ENCODE measurements at regions not wholly inside any gene's neighbourhood (a gene's known extent, or its start where the extent isn't known, plus 50 kb on each side); places are given as distances from the start of the nearest gene placed in this dataset.
"Not testable (repeated sequence)": the region's sequence is repeated elsewhere in the genome, so short reads cannot be mapped to it uniquely, and the experiment has no call there.

DNA sequence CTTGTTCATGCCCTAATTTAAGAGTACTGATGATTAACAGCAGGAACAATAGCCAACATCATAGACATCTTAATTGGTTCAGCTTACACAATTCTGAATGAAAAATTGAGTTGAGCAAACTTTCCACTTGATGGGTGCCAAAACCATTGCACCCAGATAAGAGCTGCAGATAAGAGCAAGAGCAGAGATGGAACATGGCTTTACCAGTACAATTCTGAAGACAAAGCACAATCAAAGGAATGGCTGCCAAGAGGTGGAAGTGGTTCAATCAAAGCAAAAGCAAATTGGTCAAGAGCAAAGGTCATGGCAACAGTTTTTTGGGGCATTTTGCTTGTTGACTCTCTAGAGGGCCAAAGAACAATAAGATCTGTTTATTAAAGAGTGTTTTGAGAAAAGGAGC is 65.6 kb upstream of the ATP5MC3 start:
- Histone ChIP-seq H3K36me3 (ENCODE audit: control insufficient read depth in 1 of 2, insufficient read depth in 2 of 2, low read length in 2 of 2) (no peaks in the 10 kb centered on the region), H3K9ac (ENCODE audit: low read depth in 1 of 2, low read length in 2 of 2) (no peak overlapping the region), H3K9me3 (ENCODE audit: control insufficient read depth in 1 of 2, low read length in 2 of 2) (no peaks in the 10 kb centered on the region), H3K27ac (ENCODE audit: low read depth, low read length) (no peak overlapping the region), H3K27me3 (ENCODE audit: control insufficient read depth in 1 of 2, insufficient read depth in 2 of 2, low read length in 2 of 2) (no peaks in the 10 kb centered on the region), H3K4me1 (ENCODE audit: control insufficient read depth in 1 of 2, insufficient read depth in 2 of 2, low read length in 2 of 2) (peaks cover 5 to 8% of the 10 kb centered on the region in 2 donors), H3K4me3 (ENCODE audit: low read depth in 1 of 2, low read length in 2 of 2) (no peak overlapping the region)

DNA sequence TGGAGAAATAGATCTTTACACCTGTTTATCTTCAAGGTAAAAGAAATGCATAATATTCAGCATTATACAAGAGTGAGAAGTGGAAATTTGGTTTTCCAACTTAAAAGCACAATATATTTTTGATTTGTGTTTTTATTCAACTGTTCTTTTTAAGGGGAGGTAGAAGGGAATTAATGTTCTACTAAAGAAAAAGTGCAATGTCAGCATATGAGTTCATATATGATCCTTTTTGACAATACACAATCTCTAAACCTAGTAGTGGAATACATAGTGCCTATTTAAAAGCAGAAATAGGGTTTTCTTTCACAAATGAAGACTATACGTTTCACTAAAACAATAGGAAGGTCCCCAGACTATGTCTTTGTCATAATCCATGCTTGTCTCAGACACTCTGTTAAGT is 63.2 kb upstream of the ATP5MC3 start:
- no peak overlapping the region for H3K27ac ChIP-seq (ENCODE audit: low read depth, low read length)
- H3K4me3 ChIP-seq (ENCODE audit: low read depth in 1 of 2, low read length in 2 of 2) = no peak overlapping the region
- H3K9me3 ChIP-seq (ENCODE audit: control insufficient read depth in 1 of 2, low read length in 2 of 2) = no peaks in the 10 kb centered on the region
- no peak overlapping the region for H3K9ac ChIP-seq (ENCODE audit: low read depth in 1 of 2, low read length in 2 of 2)
- peaks cover 5 to 8% of the 10 kb centered on the region in 2 donors for H3K4me1 ChIP-seq (ENCODE audit: control insufficient read depth in 1 of 2, insufficient read depth in 2 of 2, low read length in 2 of 2)
- no peaks in the 10 kb centered on the region for H3K36me3 ChIP-seq (ENCODE audit: control insufficient read depth in 1 of 2, insufficient read depth in 2 of 2, low read length in 2 of 2)
- H3K27me3 ChIP-seq (ENCODE audit: control insufficient read depth in 1 of 2, insufficient read depth in 2 of 2, low read length in 2 of 2) = no peaks in the 10 kb centered on the region

DNA sequence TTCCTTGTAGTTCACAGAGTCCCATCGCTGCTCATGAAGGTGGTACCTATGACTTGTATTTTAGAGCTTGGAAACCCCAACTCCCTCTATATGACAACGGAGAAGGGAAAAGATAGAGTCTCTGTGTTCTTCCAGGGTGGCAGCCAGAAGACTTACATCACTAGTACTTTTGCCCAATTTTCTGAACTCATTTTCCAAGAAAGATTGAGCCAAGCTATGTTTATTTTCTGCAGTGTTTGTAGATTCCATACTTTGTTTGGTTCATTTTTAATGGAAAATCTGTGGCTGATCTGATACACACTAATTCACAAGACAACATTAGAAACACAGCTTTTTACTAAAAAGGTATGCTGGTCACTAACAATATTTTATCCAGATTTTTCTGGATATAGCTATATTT is 60.2 kb upstream of the ATP5MC3 start:
- Histone ChIP-seq H3K4me3 (ENCODE audit: low read depth in 1 of 2, low read length in 2 of 2) (no peak overlapping the region), H3K27me3 (ENCODE audit: control insufficient read depth in 1 of 2, insufficient read depth in 2 of 2, low read length in 2 of 2) (no peaks in the 10 kb centered on the region), H3K27ac (ENCODE audit: low read depth, low read length) (no peak overlapping the region), H3K36me3 (ENCODE audit: control insufficient read depth in 1 of 2, insufficient read depth in 2 of 2, low read length in 2 of 2) (no peaks in the 10 kb centered on the region), H3K4me1 (ENCODE audit: control insufficient read depth in 1 of 2, insufficient read depth in 2 of 2, low read length in 2 of 2) (peaks cover under 1 to 1% of the 10 kb centered on the region in 2 donors), H3K9ac (ENCODE audit: low read depth in 1 of 2, low read length in 2 of 2) (no peak overlapping the region), H3K9me3 (ENCODE audit: control insufficient read depth in 1 of 2, low read length in 2 of 2) (peaks cover 0 to 7% of the 10 kb centered on the region in 2 donors)

DNA sequence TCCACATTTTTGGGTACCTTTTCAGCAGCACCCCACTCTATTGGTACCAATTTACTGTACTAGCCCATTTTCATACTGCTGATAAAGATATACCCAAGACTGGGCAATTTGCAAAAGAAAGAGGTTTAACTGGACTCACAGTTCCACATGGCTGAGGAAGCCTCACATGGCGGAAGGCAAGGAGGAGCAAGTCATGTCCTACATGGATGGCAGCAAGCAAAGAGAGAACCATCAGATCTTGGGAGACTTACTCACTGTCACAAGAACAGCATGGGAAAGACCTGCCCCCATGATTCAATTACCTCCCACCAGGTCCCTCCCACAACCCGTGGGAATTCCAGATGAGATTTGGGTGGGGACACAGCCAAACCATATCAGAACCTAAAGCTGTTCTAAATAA is 58.5 kb upstream of the ATP5MC3 start:
- not testable (repeated sequence) for H3K9me3 ChIP-seq (ENCODE audit: control insufficient read depth in 1 of 2, low read length in 2 of 2); H3K4me3 ChIP-seq (ENCODE audit: low read depth in 1 of 2, low read length in 2 of 2); H3K9ac ChIP-seq (ENCODE audit: low read depth in 1 of 2, low read length in 2 of 2); H3K27ac ChIP-seq (ENCODE audit: low read depth, low read length); H3K4me1 ChIP-seq (ENCODE audit: control insufficient read depth in 1 of 2, insufficient read depth in 2 of 2, low read length in 2 of 2); H3K36me3 ChIP-seq (ENCODE audit: control insufficient read depth in 1 of 2, insufficient read depth in 2 of 2, low read length in 2 of 2); H3K27me3 ChIP-seq (ENCODE audit: control insufficient read depth in 1 of 2, insufficient read depth in 2 of 2, low read length in 2 of 2)

DNA sequence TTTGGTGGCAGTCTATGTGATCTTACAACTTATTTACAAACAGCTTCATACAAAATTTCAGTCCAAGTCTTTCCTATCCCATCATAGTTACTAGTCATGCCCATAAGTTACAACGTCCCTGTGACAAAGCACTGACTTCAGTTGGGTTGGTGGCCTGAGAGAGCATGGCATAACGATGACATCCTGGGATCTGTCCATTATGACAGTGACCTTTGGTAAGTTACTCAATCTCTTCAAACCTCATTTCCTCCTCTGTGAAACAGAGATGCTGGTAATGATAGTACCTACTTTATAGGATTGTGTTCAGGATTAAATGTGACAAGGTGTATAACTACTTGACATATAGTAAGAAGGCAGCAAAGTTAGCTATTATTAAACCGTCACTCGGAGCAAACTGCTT is 55.4 kb upstream of the ATP5MC3 start:
- no peak overlapping the region for H3K4me3 ChIP-seq (ENCODE audit: low read depth in 1 of 2, low read length in 2 of 2)
- H3K9me3 ChIP-seq (ENCODE audit: control insufficient read depth in 1 of 2, low read length in 2 of 2) = peaks cover 0 to 7% of the 10 kb centered on the region in 2 donors
- no peaks in the 10 kb centered on the region for H3K36me3 ChIP-seq (ENCODE audit: control insufficient read depth in 1 of 2, insufficient read depth in 2 of 2, low read length in 2 of 2)
- no peaks in the 10 kb centered on the region for H3K27me3 ChIP-seq (ENCODE audit: control insufficient read depth in 1 of 2, insufficient read depth in 2 of 2, low read length in 2 of 2)
- no peaks in the 10 kb centered on the region for H3K4me1 ChIP-seq (ENCODE audit: control insufficient read depth in 1 of 2, insufficient read depth in 2 of 2, low read length in 2 of 2)
- H3K9ac ChIP-seq (ENCODE audit: low read depth in 1 of 2, low read length in 2 of 2) = no peak overlapping the region
- no peak overlapping the region for H3K27ac ChIP-seq (ENCODE audit: low read depth, low read length)

DNA sequence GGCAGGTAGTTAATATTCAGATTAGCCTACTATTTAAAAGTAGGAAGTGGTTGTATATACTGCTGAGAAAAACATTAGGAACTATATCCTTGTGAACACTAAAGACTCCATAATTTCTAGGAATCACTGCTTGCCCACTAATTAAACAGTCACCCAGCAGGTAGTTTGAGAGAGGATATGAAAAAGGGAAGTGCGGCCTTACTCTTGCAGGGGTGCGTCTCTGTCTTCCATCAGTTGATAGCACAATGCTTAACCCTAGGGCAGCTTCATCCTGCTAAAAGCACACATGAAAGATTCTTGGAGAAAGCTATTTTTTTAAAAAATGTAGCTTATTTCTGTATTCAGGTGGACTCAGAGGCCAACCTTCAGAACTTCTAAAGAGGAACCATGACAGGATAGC is 53.1 kb upstream of the ATP5MC3 start:
- H3K4me1 ChIP-seq (ENCODE audit: control insufficient read depth in 1 of 2, insufficient read depth in 2 of 2, low read length in 2 of 2) = no peaks in the 10 kb centered on the region
- no peaks in the 10 kb centered on the region for H3K27me3 ChIP-seq (ENCODE audit: control insufficient read depth in 1 of 2, insufficient read depth in 2 of 2, low read length in 2 of 2)
- no peak overlapping the region for H3K9ac ChIP-seq (ENCODE audit: low read depth in 1 of 2, low read length in 2 of 2)
- no peak overlapping the region for H3K27ac ChIP-seq (ENCODE audit: low read depth, low read length)
- H3K36me3 ChIP-seq (ENCODE audit: control insufficient read depth in 1 of 2, insufficient read depth in 2 of 2, low read length in 2 of 2) = no peaks in the 10 kb centered on the region
- H3K9me3 ChIP-seq (ENCODE audit: control insufficient read depth in 1 of 2, low read length in 2 of 2) = peaks cover 0 to 7% of the 10 kb centered on the region in 2 donors
- no peak overlapping the region for H3K4me3 ChIP-seq (ENCODE audit: low read depth in 1 of 2, low read length in 2 of 2)

DNA sequence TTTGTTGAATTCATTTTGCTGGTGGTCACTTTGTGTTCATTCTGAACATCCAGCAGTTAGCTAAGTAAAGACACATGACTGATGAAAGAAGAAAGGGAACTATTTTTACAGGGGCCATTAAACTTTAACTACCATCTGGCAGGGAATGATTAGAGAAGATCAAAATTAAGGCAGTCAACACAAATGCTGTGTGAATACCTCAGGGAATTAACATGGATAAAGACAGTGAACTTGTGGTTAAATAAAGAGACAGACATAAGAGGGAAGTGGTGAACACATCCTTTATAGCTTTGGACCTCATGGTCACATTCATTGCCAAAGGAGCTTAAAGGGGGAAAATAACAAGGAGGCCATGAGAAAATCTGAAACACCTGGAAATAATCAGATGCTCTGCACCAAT is 52.6 kb upstream of the ATP5MC3 start:
- no peak overlapping the region for H3K27ac ChIP-seq (ENCODE audit: low read depth, low read length)
- no peaks in the 10 kb centered on the region for H3K36me3 ChIP-seq (ENCODE audit: control insufficient read depth in 1 of 2, insufficient read depth in 2 of 2, low read length in 2 of 2)
- H3K27me3 ChIP-seq (ENCODE audit: control insufficient read depth in 1 of 2, insufficient read depth in 2 of 2, low read length in 2 of 2) = no peaks in the 10 kb centered on the region
- H3K4me1 ChIP-seq (ENCODE audit: control insufficient read depth in 1 of 2, insufficient read depth in 2 of 2, low read length in 2 of 2) = no peaks in the 10 kb centered on the region
- H3K9me3 ChIP-seq (ENCODE audit: control insufficient read depth in 1 of 2, low read length in 2 of 2) = peaks cover 0 to 5% of the 10 kb centered on the region in 2 donors
- H3K9ac ChIP-seq (ENCODE audit: low read depth in 1 of 2, low read length in 2 of 2) = no peak overlapping the region
- H3K4me3 ChIP-seq (ENCODE audit: low read depth in 1 of 2, low read length in 2 of 2) = no peak overlapping the region

DNA sequence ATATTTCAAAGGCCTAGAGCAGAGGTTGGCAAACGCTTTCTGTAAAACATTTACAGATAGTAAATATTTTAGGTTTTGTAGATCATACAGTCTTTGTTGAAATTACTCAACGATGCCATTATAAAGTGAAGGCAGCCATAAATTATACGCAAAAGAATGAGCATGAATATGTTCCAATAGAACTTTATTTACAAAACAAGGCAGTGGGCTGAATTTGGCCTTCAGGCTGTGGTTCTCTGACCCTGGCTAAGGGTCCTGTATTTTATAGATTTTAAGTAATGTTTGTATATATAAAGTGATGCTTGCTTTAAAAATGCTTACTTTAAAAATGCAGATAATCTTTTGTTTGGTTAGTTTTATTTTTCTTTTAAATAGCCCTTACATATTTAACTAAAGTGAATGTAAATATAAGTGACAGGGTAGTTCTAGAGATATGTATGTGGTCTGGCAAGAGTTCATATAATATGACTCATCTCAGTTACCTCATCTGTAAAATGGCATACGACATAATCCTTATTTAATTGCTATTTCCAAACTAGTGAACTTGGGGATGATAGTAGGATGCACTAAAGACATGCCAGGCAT is 51.7 kb upstream of the ATP5MC3 start:
- Histone ChIP-seq H3K4me3 (ENCODE audit: low read depth in 1 of 2, low read length in 2 of 2) (no peak overlapping the region), H3K4me1 (ENCODE audit: control insufficient read depth in 1 of 2, insufficient read depth in 2 of 2, low read length in 2 of 2) (no peaks in the 10 kb centered on the region), H3K27ac (ENCODE audit: low read depth, low read length) (no peak overlapping the region), H3K9me3 (ENCODE audit: control insufficient read depth in 1 of 2, low read length in 2 of 2) (no peaks in the 10 kb centered on the region), H3K27me3 (ENCODE audit: control insufficient read depth in 1 of 2, insufficient read depth in 2 of 2, low read length in 2 of 2) (no peaks in the 10 kb centered on the region), H3K36me3 (ENCODE audit: control insufficient read depth in 1 of 2, insufficient read depth in 2 of 2, low read length in 2 of 2) (no peaks in the 10 kb centered on the region), H3K9ac (ENCODE audit: low read depth in 1 of 2, low read length in 2 of 2) (no peak overlapping the region)
